NB4 (cell line): ENCODE measurements at regions not wholly inside any gene's neighbourhood (a gene's known extent, or its start where the extent isn't known, plus 50 kb on each side); places are given as distances from the start of the nearest gene placed in this dataset.

Experiments
- POLR2A ChIP-seq: IDR thresholded peaks from 2 replicates; pipeline ENCODE4 v1.6.1; 2011; ENCODE audit warnings: mild to moderate bottlenecking; ENCODE audit not compliant: insufficient read length; ENCODE audit errors: extremely low read depth
- TF ChIP-seq, protein P1 (sequence below): IDR thresholded peaks from one replicate; pipeline ENCODE4 v1.5.1; 2012; ENCODE audit warnings: low read depth, low read length

DNA sequence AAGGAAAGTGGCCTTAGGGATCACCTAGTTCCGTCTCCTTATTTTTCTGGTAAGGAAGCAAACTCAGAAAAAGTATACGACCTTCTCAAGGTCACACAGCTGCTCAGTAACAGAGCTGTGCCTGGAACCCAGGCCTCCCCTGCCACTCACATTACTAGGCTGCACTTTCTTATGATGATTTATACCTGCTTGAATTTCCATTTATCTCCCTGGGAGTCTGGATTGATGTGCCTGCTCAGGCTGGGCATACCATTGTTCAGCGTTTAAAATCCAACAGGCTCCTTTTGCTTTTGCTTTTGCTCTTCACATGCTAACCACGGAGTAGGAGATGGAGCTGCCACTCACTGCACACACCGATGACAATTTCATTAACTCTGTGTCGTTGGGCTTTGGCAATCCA lies 241.0 kb downstream of the OLFM4 start:
- TF ChIP-seq, protein P1, sequence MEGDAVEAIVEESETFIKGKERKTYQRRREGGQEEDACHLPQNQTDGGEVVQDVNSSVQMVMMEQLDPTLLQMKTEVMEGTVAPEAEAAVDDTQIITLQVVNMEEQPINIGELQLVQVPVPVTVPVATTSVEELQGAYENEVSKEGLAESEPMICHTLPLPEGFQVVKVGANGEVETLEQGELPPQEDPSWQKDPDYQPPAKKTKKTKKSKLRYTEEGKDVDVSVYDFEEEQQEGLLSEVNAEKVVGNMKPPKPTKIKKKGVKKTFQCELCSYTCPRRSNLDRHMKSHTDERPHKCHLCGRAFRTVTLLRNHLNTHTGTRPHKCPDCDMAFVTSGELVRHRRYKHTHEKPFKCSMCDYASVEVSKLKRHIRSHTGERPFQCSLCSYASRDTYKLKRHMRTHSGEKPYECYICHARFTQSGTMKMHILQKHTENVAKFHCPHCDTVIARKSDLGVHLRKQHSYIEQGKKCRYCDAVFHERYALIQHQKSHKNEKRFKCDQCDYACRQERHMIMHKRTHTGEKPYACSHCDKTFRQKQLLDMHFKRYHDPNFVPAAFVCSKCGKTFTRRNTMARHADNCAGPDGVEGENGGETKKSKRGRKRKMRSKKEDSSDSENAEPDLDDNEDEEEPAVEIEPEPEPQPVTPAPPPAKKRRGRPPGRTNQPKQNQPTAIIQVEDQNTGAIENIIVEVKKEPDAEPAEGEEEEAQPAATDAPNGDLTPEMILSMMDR: no peak
- no peak for TF ChIP-seq POLR2A
